Cortex of kidney (tissue), 1 donor: ENCODE measurements at regions not wholly inside any gene's neighbourhood (a gene's known extent, or its start where the extent isn't known, plus 50 kb on each side); places are given as distances from the start of the nearest gene placed in this dataset.

Source experiments
- DNase-seq: peaks from one replicate; lab custom pipeline; 2025; lab: John Stamatoyannopoulos, UW

GRCh38 chr5:166317425-166317824, 1974.0 kb upstream of the WWC1 start:
- DNase-seq, result no peak

GRCh38 chr5:166320920-166321480, 1970.4 kb upstream of the WWC1 start:
- no peak for DNase-seq

- no peak for DNase-seq
These were observed 1967.1 kb upstream of the WWC1 start for GRCh38 chr5:166324372-166324771.

- DNase-seq, result no peak
These were observed 1962.2 kb upstream of the WWC1 start for GRCh38 chr5:166329149-166329800.

- no peak for DNase-seq
These were observed 1961.4 kb upstream of the WWC1 start for GRCh38 chr5:166330036-166330435.

GRCh38 chr5:166331521-166331920, 1959.9 kb upstream of the WWC1 start:
- no peak for DNase-seq

- no peak for DNase-seq
These were observed 1952.6 kb upstream of the WWC1 start for GRCh38 chr5:166338801-166339200.

GRCh38 chr5:166340039-166340438, 1951.4 kb upstream of the WWC1 start:
- DNase-seq, result no peak

GRCh38 chr5:166341740-166342337, 1949.6 kb upstream of the WWC1 start:
- DNase-seq, result no peak

- no peak for DNase-seq
These were observed 1949.0 kb upstream of the WWC1 start for GRCh38 chr5:166342402-166342801.

- no peak for DNase-seq
These were observed 1944.6 kb upstream of the WWC1 start for GRCh38 chr5:166346726-166347374.

- DNase-seq, result no peak
These were observed 1942.4 kb upstream of the WWC1 start for GRCh38 chr5:166349046-166349445.

GRCh38 chr5:166353580-166353979, 1937.9 kb upstream of the WWC1 start:
- DNase-seq, result no peak

- DNase-seq, result no peak
These were observed 1937.1 kb upstream of the WWC1 start for GRCh38 chr5:166354332-166354731.

GRCh38 chr5:166356096-166356495, 1935.3 kb upstream of the WWC1 start:
- DNase-seq, result no peak

- no peak for DNase-seq
These were observed 1933.2 kb upstream of the WWC1 start for GRCh38 chr5:166358127-166358830.

- no peak for DNase-seq
These were observed 1928.2 kb upstream of the WWC1 start for GRCh38 chr5:166363087-166363760.

GRCh38 chr5:166365164-166365563, 1926.3 kb upstream of the WWC1 start:
- DNase-seq, result no peak

- no peak for DNase-seq
These were observed 1924.1 kb upstream of the WWC1 start for GRCh38 chr5:166367391-166367790.

GRCh38 chr5:166369346-166369745, 1922.1 kb upstream of the WWC1 start:
- DNase-seq, result no peak

GRCh38 chr5:166369807-166370206, 1921.6 kb upstream of the WWC1 start:
- no peak for DNase-seq
